ENCODE measurements at regions not wholly inside any gene's neighbourhood (a gene's known extent, or its start where the extent isn't known, plus 50 kb on each side); places are given as distances from the start of the nearest gene placed in this dataset.
"Not testable (repeated sequence)": the region's sequence is repeated elsewhere in the genome, so short reads cannot be mapped to it uniquely, and the experiment has no call there.

DNA sequence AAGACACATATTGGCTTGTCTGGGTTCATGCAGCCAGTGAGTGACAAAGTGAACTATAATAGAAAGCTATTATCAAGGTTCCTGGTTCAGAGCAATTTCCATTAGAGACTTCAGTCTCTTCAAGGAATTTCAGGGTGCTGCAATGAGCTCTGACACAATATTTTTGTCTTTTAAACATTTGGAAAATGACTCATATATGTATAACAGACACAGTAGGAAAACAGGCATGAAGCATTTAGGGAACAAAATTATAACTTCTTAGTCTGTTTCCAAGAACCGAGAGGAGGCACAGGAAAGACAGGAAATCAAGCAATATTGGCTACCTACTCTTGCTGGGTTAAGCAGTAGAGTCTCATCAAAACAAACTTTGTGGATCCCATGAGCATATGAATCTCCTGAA, 170.4 kb downstream of the PTPRC start:
- no peak for DNase-seq

GRCh38 chr1:198811449-198811848, 172.6 kb downstream of the PTPRC start:
- no peak for DNase-seq

GRCh38 chr1:198823626-198824025, 184.8 kb downstream of the PTPRC start:
- DNase-seq, result no peak

DNA sequence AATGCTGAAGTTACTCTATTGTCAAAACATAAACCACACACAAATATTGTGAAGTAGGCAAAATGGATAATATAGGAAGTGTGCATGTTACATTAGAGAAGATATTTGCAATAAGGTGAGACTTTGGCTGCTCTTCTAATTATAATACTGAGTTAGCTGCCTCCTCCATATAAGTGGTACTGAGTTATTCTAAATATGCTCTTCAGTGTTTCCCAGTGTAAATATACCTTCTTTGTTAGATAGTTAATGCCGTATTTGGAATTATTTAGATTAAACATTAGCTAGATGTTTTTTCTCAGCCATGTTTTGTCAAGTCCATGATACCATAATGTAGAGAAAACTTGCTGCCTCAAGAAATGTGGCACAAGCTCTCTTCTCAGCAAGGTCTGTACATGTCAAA, 186.4 kb downstream of the PTPRC start:
- DNase-seq, result no peak

DNA sequence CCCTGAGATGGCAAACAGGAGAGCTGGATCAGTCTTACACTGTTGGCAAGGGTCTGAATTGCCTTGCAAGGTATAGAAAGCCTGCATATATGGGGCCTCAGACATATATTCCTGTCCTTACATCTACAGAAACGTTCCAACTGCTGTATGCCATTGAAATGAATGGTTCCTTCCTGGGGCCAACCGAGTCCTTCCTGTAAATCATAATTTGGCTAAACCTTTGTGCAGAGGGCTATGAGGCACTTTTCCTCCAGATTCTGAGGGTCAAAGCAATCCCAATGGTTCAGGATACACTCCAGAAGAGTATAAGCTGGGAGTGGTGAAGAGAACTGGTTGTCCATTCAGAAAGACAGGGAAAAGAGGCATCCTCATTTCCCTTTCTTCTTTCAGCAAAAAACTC, 190.5 kb downstream of the PTPRC start:
- no peak for DNase-seq

DNA sequence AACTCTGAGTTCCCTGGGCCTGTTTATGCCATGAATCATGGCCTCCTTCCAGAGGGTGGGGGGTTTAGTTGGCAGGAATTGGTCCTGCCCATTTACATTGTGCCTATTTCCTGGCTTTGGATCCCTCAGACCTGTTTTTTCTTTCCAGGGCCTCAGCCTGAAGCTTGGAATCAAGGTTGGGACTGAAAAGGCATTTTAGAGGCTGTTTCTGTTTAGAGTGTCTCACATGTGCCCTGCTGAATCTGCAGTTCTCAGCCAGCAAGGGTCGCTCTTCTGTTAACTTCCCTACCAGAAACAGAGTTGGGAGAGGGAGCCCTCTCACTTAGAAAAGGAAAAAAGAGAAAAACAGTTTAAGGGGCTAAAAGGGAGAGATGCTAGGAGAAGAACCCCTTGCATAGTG, 191.1 kb downstream of the PTPRC start:
- DNase-seq, result no peak

DNA sequence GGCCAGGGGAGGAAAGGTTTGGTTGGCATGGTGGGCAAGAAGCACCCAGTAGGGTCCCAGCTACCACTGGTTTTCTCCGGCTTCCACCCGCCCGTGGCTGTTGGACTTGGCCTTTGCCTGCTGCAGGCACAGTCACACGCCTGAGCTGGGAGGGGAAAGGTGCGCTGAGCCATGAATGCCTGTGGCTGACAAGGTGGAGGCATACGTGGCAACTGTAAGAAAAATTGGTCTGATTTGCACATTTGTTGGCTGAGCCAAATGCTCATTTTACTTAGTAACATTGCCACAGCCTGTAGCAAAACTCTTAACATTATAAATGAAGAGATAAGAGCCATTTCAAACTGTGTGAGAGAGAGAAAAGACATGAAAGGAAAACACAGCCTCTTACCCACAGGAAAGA, 191.6 kb downstream of the PTPRC start:
- DNase-seq, result no peak

DNA sequence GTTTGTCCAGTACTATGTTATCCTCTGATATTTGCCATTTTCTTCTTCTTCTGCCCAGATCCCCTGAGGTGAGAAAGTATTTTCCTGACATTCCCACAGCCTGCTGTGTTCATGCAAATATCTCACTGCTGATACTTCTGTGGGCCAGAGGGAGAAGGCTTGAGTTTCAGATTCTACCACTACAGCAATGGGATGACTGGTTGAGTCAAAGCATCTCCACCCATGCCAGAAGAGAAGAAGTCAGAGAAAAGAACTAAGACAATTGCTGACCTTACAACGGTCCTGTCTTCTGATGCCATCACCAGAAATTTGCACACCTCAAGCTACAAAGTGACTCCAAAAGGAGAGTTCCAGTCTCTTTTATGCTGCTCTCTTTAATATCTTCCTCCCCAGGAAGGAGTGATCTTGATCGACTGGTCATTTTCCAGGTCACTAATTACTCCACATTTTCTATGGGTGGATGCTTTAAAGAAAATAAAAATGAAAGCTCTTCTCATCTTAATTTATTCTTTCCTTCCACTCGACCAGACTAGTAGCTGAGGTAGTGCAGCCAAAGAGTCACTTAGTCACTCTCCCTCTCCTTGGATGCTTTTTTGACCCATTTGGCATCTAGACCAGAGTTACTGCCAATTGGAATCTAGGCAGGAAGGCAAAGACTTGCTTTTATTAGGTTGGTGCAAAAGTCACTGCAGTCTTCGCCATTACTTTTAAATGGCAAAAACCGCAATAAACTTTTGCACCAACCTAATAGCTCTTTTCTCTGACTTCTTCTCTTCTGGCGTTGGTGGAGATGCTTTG, 195.1 kb downstream of the PTPRC start:
- no peak for DNase-seq

GRCh38 chr1:198837278-198838021, 198.6 kb downstream of the PTPRC start:
- no peak for DNase-seq

DNA sequence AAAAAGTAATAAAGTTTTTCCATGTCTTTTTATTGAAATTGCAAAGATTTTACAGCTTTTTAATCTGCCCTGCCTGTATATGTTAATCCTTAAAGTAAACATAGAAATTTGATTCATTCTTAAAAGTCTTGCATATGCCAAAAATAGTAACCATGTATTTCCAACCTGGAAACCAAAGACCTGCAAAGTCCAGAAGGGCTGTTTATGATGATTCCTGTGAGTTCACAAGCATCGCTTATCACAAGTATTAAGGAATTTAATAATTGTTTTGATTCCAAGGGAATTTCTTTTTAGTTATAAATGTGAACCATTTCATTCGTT, 199.1 kb downstream of the PTPRC start:
- DNase-seq, result no peak

DNA sequence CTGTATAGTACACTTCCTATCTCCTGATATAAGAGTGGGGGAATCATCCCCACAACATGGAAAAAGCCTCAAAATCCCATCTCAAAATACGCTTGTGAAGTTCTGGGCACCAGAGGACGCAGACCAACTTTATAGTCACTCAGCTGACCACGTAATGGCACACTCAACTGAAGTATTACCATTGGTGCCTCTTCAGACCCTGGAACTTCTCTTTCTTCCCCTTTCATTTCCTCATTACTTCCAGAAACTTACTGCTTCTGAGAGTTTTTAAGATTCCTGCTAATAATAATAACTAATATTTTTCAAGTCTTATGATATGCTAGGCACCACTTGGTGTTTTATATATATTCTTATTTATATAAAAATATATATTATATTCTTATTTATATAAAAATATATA, 202.6 kb downstream of the PTPRC start:
- no peak for DNase-seq

- DNase-seq, result no peak
Measured at GRCh38 chr1:198842686-198843085, 203.8 kb downstream of the PTPRC start.

- DNase-seq, result no peak
Measured at GRCh38 chr1:198845271-198845670, 206.4 kb downstream of the PTPRC start.

GRCh38 chr1:198845851-198846250, 207.0 kb downstream of the PTPRC start:
- no peak for DNase-seq

- no peak for DNase-seq
Measured at GRCh38 chr1:198846556-198846955, 207.7 kb downstream of the PTPRC start.

GRCh38 chr1:198848206-198848605, 209.4 kb downstream of the PTPRC start:
- no peak for DNase-seq

DNA sequence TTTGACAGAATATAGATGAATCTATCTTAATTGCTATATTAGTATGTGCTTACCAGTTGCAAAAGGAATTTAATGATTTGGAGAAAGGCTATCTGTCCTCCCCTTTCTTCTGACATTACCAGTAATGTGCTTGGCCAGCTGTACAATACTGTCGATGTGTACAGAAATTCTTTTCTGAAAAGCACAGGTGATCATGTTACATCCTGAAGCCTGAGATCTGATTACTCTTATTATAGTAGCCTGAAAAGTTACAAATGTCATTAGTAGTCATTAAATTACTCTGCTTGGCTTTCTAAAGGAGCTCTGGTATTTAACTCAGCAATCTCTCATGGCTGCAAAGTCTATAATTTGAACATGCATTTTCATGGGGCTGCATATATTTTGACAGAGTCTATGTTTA, 209.8 kb downstream of the PTPRC start:
- DNase-seq, result no peak

DNA sequence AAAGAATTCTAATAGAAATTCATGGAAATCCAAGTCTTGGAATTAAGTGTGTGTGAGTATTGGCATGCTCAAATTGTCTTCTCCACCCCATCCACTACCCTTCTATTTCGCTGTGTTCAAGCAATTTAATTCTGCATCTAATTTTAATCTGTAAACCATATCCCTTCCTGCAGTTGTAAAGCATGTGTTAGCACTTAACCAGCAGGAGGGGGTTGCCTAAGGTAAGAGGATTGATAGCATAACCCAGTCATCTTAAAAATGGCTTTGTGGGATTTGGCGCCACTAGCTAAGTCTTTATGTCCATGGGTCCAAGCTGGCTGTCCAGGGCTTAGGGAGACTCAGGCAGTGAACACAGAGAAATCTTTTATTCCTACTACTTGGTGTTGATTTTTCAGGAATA, 210.3 kb downstream of the PTPRC start:
- DNase-seq, result no peak

GRCh38 chr1:198850196-198850595, 211.4 kb downstream of the PTPRC start:
- DNase-seq, result no peak

DNA sequence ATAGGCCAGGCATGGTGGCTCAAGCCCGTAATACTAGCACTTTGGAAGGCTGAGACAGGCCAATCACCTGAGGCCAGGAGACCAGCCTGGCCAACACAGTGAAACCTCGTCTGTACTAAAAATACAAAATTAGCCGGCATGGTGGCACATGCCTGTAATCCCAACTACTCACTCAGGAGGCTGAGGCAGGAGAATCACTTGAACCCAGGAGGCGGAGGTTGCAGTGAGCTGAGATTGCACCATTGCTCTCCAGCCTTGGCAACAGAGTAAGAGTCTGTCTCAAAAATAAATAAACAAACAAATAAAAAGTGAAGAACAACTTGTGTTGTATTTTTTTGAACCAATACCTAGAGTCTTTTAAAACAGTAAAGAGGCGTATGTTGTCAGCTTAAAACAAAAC, 212.1 kb downstream of the PTPRC start:
- not testable (repeated sequence) for DNase-seq

DNA sequence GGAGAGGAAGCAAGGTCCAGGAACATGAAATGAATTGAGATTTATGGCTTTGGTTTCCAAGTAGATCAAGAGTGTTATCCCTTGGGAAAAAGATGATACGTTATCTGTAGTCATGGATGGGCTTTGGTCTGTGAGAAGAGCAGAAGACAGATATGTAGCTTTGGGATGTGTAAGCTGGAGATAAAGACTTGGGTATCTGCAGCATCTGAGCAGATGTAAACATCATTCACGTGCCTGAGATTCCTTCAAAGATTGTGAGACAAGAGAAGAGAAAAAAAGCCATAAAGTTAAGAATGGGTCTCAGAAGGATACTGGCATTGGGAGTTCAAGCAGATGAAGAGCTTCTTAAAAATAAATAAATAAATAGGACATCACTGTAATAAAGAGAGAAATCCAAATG, 217.8 kb downstream of the PTPRC start:
- no peak for DNase-seq

DNA sequence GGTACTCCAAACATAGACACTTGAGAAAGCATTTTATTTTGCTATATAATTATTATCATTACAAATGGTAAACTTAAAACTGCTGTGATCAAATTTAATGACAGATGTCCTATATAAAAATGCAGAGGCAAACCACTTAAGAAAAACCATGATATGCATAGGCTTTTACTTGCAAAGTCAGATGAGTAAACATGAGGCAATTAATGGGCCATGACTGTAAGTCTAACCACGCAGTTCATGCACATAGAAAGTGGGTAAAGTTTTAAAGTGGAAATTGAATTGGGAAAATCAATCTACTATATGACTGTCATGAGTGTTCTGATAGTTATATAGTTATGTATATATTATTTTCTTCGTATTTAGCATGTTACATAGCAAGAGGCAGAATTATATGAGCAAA, 219.2 kb downstream of the PTPRC start:
- DNase-seq, result no peak

DNA sequence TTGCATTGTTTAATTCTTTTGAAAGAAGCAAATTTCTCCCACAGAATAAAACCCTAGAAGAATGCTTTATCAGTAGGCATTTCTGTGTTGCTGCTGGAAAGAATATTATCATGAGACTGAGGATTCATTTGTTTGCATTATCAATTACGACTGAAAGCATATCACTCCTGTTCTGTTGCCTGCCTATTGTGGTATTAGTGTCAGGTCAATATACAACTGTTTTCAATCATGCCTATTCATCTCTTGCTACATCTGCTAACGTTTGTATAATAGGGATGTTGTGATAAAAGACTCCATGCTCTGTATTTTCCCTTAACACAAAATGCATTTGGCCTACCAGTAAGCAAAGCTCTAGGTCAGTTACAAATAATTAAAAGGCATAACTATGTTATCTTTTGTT, 221.5 kb downstream of the PTPRC start:
- no peak for DNase-seq

DNA sequence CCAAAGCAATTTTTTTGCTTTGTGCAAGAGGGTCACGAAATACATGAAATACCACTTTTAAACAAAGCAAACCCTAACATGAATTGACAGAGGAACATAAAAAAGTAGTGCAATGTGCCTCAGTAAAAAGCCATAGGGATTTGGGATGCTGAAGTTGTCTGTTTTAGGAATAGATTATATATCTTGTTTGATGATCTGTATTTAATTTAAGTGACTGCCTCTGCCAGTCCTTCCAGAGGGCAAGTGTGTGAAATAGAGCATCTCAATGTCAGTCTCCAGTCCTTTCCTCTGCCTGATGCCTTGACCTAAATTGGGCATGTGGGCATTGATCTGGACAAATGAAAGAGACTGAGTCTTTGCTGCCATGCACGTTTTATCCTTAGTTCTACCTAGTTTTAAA, 222.8 kb downstream of the PTPRC start:
- DNase-seq, result no peak

DNA sequence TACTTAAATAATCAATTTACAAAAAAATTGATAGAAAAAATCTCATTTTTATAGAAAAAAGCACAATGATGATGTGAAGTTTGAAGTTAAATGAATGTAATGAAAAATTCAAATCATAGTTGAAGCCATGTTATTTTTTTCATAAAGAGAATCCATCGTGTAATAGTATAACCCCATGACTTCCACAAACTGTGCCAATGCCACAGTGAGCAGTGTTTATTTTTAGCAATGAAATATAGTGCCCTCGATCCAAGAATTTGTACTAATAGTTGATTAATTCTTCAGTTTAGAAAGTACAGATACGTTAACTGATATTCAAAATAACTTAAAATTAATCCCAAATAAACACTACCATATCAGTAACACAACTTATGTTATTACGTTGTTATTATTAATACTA, 225.9 kb downstream of the PTPRC start:
- no peak for DNase-seq
